Cardiac muscle cell (in vitro differentiated cells and primary cell): ENCODE measurements at regions not wholly inside any gene's neighbourhood (a gene's known extent, or its start where the extent isn't known, plus 50 kb on each side); places are given as distances from the start of the nearest gene placed in this dataset.

Experiments
- DNase-seq, 2 donors: peaks; one replicate each; pipeline versions ENCODE4 v3.0.0 to v3.0.0-alpha.2; 2010 to 2017; ENCODE audit warnings: low read depth in 1 of 2, low spot score in 1 of 2
- H3K27ac ChIP-seq: fragments of 200-600 bp; sonication (generic); 2 replicates; pipeline ENCODE4 v1.5.1; 2016
- H3K27me3 ChIP-seq: fragments of 200-600 bp; sonication (generic); 2 replicates; pipeline ENCODE4 v1.6.0; 2016; ENCODE audit warnings: control low read depth
- H3K36me3 ChIP-seq: fragments of 200-600 bp; sonication (generic); 2 replicates; pipeline ENCODE4 v1.5.1; 2016; ENCODE audit warnings: control low read depth
- H3K4me1 ChIP-seq: fragments of 200-600 bp; sonication (generic); 2 replicates; pipeline ENCODE4 v1.8.1; 2017; ENCODE audit warnings: low read depth, mild to moderate bottlenecking, mixed run types
- H3K4me3 ChIP-seq: fragments of 200-600 bp; sonication (generic); 2 replicates; pipeline ENCODE4 v1.5.1; 2016; ENCODE audit warnings: mild to moderate bottlenecking
- H3K9me3 ChIP-seq: fragments of 200-600 bp; sonication (generic); 2 replicates; pipeline ENCODE4 v1.5.1; 2017; ENCODE audit warnings: low read depth, mild to moderate bottlenecking, control low read depth
- CTCF ChIP-seq: IDR thresholded peaks from 2 replicates; pipeline ENCODE4 v1.5.1; 2012; ENCODE audit warnings: low read depth, mild to moderate bottlenecking, low read length

- H3K9me3 ChIP-seq: no peaks in the 10 kb centered on the region
- no peak for DNase-seq
- H3K27me3 ChIP-seq: peaks cover 48% of the 10 kb centered on the region
- no peak overlapping the region for H3K27ac ChIP-seq
- no peak for TF ChIP-seq CTCF
- H3K4me1 ChIP-seq: no peaks in the 10 kb centered on the region
- no peak overlapping the region for H3K4me3 ChIP-seq
- no peaks in the 10 kb centered on the region for H3K36me3 ChIP-seq
These were observed 240.0 kb downstream of the ANKRD60 start for GRCh38 chr20:57988422-57988821.

GRCh38 chr20:57987659-57988058 is 240.8 kb downstream of the ANKRD60 start:
- no peak overlapping the region for H3K4me3 ChIP-seq
- no peak overlapping the region for H3K27ac ChIP-seq
- peaks cover 49% of the 10 kb centered on the region for H3K27me3 ChIP-seq
- no peaks in the 10 kb centered on the region for H3K36me3 ChIP-seq
- H3K9me3 ChIP-seq: no peaks in the 10 kb centered on the region
- H3K4me1 ChIP-seq: no peaks in the 10 kb centered on the region
- DNase-seq: no peak
- TF ChIP-seq CTCF: no peak

- no peak overlapping the region for H3K27ac ChIP-seq
These were observed 241.8 kb downstream of the ANKRD60 start for GRCh38 chr20:57986666-57987065.

GRCh38 chr20:57985278-57985677 is 243.2 kb downstream of the ANKRD60 start:
- DNase-seq: no peak
- no peaks in the 10 kb centered on the region for H3K4me1 ChIP-seq
- no peaks in the 10 kb centered on the region for H3K9me3 ChIP-seq
- H3K4me3 ChIP-seq: no peak overlapping the region
- peaks cover 36% of the 10 kb centered on the region for H3K27me3 ChIP-seq
- no peaks in the 10 kb centered on the region for H3K36me3 ChIP-seq
- TF ChIP-seq CTCF: no peak
- H3K27ac ChIP-seq: no peak overlapping the region

More at GRCh38 chr20:57986666-57987065, 241.8 kb downstream of the ANKRD60 start:
- Histone ChIP-seq H3K9me3 (no peaks in the 10 kb centered on the region), H3K36me3 (no peaks in the 10 kb centered on the region), H3K27me3 (peaks cover 43% of the 10 kb centered on the region), H3K4me3 (no peak overlapping the region), H3K4me1 (no peaks in the 10 kb centered on the region)
- no peak for TF ChIP-seq CTCF
- DNase-seq: no peak

GRCh38 chr20:57983082-57983481 is 245.4 kb downstream of the ANKRD60 start:
- no peak for TF ChIP-seq CTCF
- Histone ChIP-seq H3K9me3 (no peaks in the 10 kb centered on the region), H3K4me3 (no peak overlapping the region), H3K27me3 (peaks cover 43% of the 10 kb centered on the region), H3K36me3 (no peaks in the 10 kb centered on the region), H3K27ac (no peak overlapping the region), H3K4me1 (no peaks in the 10 kb centered on the region)
- no peak for DNase-seq

GRCh38 chr20:57980506-57980905 is 247.9 kb downstream of the ANKRD60 start:
- Histone ChIP-seq H3K4me1 (no peaks in the 10 kb centered on the region), H3K9me3 (no peaks in the 10 kb centered on the region), H3K27ac (no peak overlapping the region), H3K36me3 (no peaks in the 10 kb centered on the region), H3K27me3 (peaks cover 55% of the 10 kb centered on the region), H3K4me3 (no peak overlapping the region)
- no peak for TF ChIP-seq CTCF
- DNase-seq: peak in 1 of 2 donors; percentile 29
